Coronary artery (tissue), 2 donors: ENCODE measurements at regions not wholly inside any gene's neighbourhood (a gene's known extent, or its start where the extent isn't known, plus 50 kb on each side); places are given as distances from the start of the nearest gene placed in this dataset.

Experiments
- DNase-seq: peaks from one replicate; pipeline ENCODE4 v3.0.0-alpha.2; 2017; ENCODE audit warnings: low spot score
- H3K27ac ChIP-seq, 2 donors: fragments of 200-600 bp; sonication (generic); one replicate each; pipeline ENCODE4 v1.5.1; 2016 to 2019
- H3K4me3 ChIP-seq: fragments of 200-600 bp; sonication (generic); 2 replicates; pipeline ENCODE4 v1.5.1; 2016; ENCODE audit warnings: mild to moderate bottlenecking, moderate library complexity
- TF ChIP-seq, protein P1 (sequence below): fragments of 200-600 bp; sonication (generic); IDR thresholded peaks from one replicate; pipeline ENCODE4 v1.5.1; 2019; ENCODE audit warnings: antibody characterized with exemption

DNA sequence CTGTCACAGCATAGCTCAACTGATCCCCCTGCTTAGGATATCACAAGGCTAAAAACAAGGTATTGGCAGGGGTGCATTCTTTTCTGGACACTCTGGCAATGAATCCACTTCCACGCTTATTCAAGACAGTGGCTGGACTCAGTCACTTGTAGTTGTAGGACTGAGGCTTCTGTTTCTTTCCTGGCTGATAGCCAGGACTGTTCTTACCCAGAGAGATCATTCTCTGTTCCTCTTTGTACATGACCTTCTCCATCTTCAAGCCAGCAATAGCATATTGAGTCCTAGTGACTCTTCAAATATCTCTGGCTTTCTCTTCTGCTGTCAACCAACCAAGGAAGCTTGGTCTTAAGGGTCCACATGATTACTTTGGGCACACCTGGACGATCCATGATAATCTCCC lies 241.3 kb downstream of the RBM43 start:
- Histone ChIP-seq H3K4me3 (no peak overlapping the region), H3K27ac (no peak overlapping the region)
- TF ChIP-seq, protein P1, sequence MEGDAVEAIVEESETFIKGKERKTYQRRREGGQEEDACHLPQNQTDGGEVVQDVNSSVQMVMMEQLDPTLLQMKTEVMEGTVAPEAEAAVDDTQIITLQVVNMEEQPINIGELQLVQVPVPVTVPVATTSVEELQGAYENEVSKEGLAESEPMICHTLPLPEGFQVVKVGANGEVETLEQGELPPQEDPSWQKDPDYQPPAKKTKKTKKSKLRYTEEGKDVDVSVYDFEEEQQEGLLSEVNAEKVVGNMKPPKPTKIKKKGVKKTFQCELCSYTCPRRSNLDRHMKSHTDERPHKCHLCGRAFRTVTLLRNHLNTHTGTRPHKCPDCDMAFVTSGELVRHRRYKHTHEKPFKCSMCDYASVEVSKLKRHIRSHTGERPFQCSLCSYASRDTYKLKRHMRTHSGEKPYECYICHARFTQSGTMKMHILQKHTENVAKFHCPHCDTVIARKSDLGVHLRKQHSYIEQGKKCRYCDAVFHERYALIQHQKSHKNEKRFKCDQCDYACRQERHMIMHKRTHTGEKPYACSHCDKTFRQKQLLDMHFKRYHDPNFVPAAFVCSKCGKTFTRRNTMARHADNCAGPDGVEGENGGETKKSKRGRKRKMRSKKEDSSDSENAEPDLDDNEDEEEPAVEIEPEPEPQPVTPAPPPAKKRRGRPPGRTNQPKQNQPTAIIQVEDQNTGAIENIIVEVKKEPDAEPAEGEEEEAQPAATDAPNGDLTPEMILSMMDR: no peak
- no peak for DNase-seq

- DNase-seq: no peak
- H3K27ac ChIP-seq: no peak overlapping the region
- TF ChIP-seq, protein P1: no peak
- H3K4me3 ChIP-seq: no peak overlapping the region
Observed at GRCh38 chr2:151009437-151010175, 252.1 kb downstream of the RBM43 start.

DNA sequence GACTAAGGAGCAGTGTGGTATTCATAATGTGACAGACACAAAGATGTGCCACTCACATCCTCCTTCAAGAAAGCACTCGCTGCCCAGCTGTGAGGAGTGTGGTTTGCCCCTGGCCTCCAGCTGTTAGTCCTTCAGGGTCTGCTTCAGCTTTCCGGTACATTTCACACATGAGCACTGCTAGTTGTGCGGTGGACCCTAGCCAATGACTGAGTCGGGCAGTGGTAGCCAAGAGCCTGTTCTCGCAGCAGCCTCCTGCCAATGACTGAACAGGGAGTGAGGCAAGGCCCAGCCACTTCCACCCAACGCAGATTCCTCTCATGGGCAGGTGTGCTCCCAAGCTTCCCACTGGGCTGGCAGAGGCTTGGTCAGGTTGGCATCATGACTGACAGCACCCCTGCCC lies 254.3 kb downstream of the RBM43 start:
- DNase-seq: no peak
- H3K4me3 ChIP-seq: no peak overlapping the region
- H3K27ac ChIP-seq: no peak overlapping the region
- TF ChIP-seq, protein P1: no peak

GRCh38 chr2:151002959-151003600 lies 258.6 kb downstream of the RBM43 start:
- TF ChIP-seq, protein P1: no peak
- no peak for DNase-seq
- H3K4me3 ChIP-seq: no peak overlapping the region
- no peak overlapping the region for H3K27ac ChIP-seq

DNA sequence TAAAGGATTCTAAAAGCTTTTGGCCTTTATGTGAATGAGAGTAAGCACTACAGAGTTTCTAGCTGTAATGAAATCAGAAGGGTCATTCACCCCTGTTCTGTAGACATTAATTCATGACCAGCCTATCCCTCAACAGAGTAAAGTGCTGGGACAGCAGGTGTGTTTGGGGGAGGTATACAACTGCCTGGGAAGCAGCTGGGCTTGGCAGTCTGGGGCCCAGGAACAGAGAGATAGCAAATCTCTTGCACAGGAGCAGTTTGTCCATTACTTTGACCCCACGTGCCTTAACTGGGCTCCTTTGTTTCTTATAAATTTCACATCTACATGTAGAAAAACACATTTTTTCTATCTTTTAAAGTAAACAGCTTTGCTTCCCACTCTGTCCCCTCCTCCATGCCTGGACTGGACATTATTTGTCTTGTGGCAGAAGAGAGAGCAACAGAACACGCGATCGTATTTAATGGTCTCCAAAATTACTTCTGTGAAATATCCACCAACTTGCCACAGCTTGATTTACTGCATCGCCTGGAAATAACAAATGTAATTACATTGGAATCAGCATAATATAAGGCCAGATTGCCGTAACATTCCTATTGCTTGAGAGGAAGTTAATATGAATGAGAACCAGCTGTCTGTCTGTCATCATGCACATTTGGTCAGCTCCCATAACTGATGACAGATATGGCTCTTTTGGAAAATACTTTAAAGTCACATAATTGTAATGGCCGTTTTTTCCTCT lies 263.8 kb downstream of the RBM43 start:
- DNase-seq: no peak
- no peak overlapping the region for H3K4me3 ChIP-seq
- TF ChIP-seq, protein P1: no peak
- no peak overlapping the region for H3K27ac ChIP-seq

DNA sequence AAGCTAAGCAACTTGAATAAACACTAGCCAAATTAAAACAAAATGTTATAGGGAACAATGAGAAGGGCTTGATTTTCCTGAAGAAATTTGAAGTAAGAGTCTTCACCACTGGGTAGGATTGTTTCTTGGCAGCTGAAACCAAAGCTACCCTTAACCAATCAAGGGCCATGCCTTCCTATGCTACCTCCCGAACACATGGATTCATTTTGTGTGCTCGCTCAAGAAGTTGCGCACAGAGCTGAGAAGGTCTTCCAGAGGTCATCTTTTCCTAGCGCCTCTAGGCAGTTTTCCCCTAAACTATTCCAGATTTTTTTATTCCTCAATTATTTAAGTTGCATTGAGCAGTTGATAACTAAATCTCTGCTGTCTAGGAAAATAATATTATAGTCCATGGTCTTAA lies 264.6 kb downstream of the RBM43 start:
- Histone ChIP-seq H3K4me3 (no peak overlapping the region), H3K27ac (no peak overlapping the region)
- DNase-seq: no peak
- TF ChIP-seq, protein P1: no peak
